ENCODE measurements at regions not wholly inside any gene's neighbourhood (a gene's known extent, or its start where the extent isn't known, plus 50 kb on each side); places are given as distances from the start of the nearest gene placed in this dataset.
"Not testable (repeated sequence)": the region's sequence is repeated elsewhere in the genome, so short reads cannot be mapped to it uniquely, and the experiment has no call there.

DNA sequence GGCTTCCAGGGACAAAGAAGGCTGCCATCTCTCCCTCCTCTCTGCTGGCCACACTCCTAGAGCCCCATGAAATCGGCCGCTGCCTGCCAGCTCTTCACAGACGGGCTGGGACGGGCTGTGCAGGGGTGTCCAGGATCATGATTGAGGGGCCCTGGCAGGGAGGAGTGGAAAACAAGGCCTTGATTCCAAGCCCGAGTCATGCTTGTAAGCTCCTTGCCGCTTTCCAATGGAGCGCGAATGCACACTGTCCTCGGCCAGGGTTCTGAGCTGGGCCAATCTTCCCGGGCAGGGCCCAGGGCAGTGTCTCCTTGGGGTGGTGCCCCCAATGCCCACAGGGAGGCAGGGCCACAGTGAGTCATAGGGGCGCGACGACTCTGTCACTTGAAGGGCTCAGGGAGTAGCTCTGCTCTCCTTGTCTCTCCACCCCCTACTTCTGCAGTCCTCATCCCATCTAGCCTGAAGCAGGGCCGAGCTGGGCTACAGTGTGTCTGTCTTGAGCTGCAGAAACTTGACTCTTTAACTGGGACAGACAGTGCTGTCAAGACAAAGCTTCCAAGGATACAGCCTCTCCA lies 186.2 kb upstream of the SVIL start:
- no peak for DNase-seq

DNA sequence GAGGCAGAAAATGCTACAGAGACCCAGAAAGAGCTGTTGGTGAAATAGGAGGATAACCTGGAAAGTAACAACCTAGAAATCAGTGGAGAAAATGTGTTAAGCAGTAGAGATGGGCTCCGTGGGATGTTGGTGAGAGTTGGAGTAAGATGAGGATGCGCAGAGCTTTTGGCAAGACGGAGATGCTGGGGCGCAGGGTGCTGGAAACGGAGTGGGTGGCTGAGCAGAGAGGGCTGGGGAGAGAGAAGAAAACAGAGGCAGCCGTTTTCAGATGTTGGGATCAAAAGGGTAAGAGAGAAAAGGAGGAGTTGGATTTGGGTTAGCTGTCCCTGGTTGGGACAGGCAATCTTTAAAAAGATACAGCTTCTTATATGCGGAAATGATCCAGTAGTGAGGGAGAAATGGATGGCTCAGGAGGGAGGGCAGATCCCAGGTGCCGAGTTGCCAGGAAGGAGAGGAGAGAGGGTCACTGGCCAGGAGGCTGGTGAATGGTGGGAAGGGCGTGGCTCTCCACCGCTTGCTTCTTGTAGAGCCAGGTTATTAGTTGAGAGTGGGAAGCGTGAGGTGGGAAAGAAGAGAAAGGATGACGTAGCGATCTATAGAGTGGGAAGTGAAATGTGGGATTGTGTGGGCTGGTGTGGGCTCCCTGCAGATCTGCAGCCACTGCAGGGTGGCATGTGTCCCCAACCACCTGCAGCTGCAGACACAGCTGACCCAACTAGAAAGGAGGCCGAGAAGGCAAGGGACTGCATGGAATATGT lies 182.2 kb upstream of the SVIL start:
- no peak for DNase-seq

DNA sequence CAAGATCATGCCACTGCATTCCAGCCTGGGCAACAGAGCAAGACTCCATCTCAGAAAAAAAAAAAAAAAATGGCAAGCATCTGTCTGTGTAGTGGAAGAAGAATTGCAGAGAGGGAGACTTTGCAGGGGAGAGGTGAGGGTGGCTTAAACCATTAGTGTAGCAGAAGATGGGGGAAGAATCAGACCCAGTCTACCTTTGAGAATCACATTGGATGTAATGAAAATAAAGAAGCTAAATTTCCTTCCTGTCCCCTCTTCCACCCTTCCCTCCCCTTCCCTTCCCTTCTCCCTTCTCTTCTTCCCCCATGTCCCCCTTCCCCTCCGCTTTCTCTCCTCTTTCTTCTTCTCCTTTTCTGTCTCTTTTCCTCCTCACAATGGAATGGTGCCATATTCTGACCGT lies 180.8 kb upstream of the SVIL start:
- no peak for DNase-seq

GRCh38 chr10:29811751-29812427 lies 177.1 kb upstream of the SVIL start:
- DNase-seq, result no peak

DNA sequence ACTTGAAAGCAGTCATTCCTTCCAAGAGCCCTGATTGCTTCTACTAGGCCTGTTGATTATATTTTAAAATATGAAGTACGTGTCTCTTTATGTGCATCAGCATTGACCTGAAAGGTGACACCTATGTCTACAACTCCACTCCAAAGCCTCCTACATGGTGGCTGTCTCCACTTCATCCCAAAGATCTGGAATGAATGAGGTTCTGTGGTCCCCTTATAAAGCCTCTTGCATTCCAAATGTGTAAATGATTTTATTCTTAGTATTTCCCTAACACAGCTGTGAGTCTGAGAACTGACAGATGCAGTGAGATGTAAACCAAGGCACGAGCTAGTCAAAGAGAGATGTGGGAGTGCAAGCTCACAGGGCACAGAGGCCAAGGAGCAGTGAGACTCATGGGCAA lies 176.0 kb upstream of the SVIL start:
- no peak for DNase-seq

DNA sequence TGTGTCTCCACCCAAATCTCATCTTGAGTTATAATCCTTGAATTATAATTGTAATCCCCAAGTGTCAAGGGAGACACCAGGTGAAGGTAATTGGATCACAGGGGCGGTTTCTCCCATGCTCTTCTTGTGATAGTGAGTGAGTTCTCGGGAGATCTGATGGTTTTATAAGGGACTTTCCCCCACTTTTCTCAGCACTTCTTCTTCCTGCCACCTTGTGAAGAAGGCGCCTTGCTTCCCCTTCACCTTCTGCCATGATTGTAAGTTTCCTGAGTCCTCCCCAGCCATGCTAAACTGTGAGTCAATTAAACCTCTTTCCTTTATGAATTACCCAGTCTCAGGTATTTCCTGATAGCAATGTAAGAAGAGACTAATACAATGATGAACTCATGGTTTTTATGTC lies 175.5 kb upstream of the SVIL start:
- not testable (repeated sequence) for DNase-seq

- no peak for DNase-seq
Observed at GRCh38 chr10:29809383-29809782, 174.6 kb upstream of the SVIL start.

GRCh38 chr10:29807163-29807806 lies 172.5 kb upstream of the SVIL start:
- peak; percentile 49 for DNase-seq

- no peak for DNase-seq
Observed at GRCh38 chr10:29806350-29806788, 171.6 kb upstream of the SVIL start.

DNA sequence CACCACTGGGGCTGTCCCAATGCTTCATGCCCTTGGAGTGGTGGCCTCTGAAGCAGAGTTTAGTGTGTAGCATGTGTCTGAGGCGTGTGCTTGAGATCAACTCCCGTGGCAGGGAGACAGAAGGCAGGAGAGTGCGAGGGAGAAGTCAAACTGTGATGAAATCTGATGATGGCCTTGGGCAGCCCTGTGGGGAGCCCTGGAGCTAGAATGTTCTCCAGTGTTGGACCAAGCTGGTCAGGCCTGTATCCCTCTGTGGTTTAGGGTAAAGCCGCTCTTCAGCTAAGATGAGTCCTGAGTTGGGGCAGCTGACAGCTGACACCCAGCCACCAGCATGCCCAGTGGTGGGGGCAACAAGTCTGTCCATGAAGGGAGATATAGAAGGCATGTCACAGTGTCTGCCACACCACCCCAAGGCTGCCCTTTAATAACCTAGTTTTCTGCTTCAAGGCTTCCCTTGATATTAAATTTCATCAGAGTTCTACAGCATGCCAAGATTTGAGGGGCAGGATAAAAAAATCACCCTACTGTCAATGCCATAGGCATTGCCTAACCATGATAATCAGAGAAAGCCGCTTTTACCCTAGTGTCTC lies 170.5 kb upstream of the SVIL start:
- DNase-seq, result no peak

DNA sequence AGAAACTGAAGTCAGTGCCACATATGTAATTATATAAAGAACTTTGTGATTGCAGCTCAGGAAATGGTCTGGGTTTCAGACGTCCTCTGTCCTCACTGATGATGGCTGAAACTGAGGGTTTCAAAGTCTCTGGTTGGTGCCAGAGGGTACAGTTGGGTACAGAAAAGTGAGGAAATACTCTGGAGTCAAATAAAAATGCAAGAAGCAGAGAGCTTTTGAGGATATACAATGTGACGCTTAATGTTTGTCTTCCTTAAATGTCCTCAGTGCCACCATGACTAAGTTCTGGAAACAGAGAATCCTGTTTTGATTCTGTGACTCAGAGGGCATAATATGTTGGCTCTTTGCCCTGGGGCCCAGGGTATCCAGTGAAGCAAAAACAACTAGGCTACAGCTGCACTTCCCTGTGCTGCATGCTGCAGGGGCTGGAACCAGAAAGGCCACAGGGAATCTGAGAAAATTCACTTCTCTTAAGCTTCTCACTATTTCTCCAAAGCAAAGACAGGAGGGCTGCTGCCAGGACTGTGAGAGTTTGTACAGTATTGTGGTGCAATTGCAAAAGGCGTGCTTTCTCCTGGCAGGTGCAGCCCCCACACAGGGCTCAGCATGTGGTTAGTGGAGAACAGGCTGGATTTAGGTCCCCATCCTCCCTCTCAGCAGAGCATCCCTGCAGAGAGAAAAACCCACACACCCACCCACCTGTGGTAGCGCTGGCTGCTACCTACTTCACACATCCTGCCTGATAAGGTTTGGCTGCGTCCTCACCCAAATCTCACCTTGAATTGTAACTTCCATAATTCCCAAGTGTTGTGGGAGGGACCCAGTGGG lies 169.5 kb upstream of the SVIL start:
- DNase-seq, result peak; percentile 93

GRCh38 chr10:29802171-29802570 lies 167.4 kb upstream of the SVIL start:
- DNase-seq, result peak; percentile 59

DNA sequence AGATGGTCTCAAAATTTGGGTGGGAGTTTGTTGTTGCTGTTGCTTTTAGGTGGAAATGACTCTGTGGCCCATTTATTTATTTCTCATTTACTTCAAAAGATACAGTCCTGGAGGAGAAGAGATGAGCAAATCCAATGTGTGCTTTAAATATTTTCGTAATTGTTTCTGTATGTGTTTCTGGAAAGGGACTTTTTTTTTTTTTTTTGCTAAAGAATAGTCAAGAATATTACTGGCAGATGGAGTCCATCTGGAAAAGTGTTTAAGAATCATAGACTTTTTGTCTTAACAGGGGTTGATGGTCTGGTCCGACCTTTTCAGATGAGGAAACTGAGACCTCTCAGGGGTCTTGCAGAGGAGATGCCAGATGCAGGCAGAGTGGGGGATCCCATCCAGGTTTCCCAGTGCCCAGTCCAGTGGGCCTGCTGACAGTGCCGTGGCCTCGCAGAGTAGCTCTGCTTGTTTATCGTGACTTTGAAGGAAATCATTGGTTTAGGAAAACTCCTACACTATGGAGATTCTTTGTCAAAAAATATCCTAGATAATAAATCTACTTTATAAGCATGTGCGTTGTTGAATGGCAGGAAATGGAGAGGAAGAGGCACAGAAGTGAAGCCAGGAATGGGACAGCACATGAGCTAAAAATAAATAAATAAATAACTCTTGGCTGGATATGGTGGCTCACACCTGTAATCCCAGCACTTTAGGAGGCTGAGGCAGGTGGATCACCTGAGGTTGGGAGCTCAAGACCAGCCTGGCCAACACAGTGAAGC lies 164.3 kb upstream of the SVIL start:
- DNase-seq, result no peak

GRCh38 chr10:29797616-29798015 lies 162.8 kb upstream of the SVIL start:
- no peak for DNase-seq

DNA sequence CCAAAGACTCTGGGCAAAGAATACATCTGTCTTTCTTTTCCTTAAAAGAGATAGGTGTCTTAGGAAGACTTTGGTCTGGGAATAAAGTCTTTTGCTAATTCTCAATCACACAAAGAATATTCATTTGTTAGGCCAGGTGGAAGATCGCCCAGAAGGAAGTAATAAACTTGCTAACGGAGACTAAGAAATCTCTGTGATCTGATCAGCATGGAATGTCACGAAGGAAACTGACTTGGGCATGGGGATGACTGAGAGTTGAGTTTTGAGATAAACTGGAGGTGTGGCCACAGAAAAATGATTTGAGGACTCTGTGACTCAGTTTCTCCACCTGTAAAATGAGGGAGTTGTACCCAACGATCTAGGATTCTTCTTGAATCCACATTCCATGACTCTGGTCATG lies 161.1 kb upstream of the SVIL start:
- DNase-seq, result no peak

DNA sequence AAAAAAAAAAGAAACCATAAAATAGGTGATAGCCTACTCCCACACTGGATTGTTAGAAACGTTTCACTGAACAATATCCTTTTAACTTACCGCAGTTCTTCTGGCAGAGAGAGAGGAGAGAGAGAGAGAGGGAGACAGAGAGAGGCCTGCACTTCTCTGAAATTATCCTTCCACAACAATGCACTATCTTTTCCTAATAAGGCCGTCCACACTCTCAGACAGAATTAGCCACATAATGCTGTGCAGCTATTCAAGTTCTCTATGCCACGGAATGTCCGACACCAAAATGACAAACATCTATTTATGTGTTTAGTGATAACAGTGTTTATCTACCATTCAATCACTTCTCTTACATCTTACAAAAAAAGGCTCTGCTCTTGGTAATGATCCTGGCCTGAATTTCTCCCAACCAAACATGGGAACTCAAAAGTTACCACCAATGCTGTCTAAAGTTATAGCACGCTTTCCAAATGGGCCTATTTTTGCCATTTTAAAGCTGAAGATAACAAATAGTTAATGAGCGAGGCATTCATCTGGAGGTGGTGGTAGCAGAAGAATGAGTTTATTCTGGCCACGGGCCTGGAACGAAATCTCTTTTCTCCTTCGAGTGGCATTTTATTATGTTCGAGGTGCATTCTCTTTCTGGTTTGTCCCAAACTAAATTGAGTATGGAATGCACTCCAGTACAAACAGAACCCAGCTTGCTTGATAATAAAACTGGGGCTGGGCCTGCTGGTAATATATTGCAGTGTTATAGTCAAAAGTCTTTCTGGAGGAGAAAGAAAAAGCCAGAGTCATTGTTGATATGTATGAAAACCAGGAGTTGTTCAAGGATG lies 160.2 kb upstream of the SVIL start:
- no peak for DNase-seq

DNA sequence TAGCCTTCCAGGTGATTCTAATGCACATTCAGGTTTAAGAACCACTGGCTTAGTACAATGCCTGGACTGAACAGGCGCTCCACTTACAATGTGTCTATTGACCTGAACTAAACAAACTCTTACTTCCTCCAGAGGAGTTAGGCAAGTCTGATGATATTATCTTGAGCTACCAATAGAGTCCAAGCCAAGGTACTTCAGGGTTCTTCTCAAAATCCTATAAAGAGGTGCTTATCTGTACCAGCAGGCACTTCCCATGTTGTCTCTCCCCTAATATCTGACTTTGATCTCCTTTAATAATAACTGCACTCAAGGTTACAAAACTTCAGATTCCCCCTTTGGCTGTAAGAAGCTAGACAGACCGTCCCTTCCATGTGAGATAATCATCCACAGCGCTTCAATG lies 157.0 kb upstream of the SVIL start:
- no peak for DNase-seq

- no peak for DNase-seq
Observed at GRCh38 chr10:29790207-29790606, 155.4 kb upstream of the SVIL start.

DNA sequence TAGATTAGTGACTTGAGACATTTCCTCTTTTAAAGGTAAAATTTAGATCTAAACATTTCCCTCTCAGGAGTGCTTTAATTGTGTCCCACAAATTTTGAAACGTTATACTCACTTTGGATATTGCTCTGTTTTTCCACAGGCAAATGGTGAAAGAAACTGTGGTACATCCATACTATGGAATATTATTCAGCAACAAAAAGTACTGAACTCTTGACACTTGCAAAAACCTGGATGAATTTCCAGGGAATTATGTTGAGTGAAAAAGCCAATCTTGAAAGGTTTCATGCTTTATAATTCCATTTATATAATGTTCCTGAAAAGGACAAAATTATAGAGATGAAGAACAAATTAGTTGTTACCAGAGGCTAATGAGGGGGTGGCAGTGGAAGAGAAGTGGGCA lies 153.3 kb upstream of the SVIL start:
- DNase-seq, result no peak

- DNase-seq, result peak; percentile 23
Observed at GRCh38 chr10:29785701-29786100, 150.9 kb upstream of the SVIL start.

Data from suppressor macrophage treated with lipopolysaccharide for 4 hours (primary cell).